KBM-7 (cell line): ENCODE measurements at regions not wholly inside any gene's neighbourhood (a gene's known extent, or its start where the extent isn't known, plus 50 kb on each side); places are given as distances from the start of the nearest gene placed in this dataset.
"Not testable (repeated sequence)": the region's sequence is repeated elsewhere in the genome, so short reads cannot be mapped to it uniquely, and the experiment has no call there.

Experiments used
- DNase-seq: peaks from one replicate; pipeline ENCODE4 v3.0.0-alpha.2; 2015
- in situ Hi-C: fragments of 300-500 bp; cut with MboI; formaldehyde crosslinking; loops from 2 replicates; pipeline ENCODE4 v1.14.3; 2020; ENCODE audit warnings: low sequenced_read_pairs, low pct_unique_long_range_greater_than_20kb, mixed read lengths

- in situ Hi-C loops: loop anchor here (25.0 kb wide), 1 partner anchor 754 kb away; the partner anchor contains the start of gene DNAH7
- DNase-seq: no peak
These were observed 348.9 kb upstream of the SLC39A10 start for GRCh38 chr2:195308163-195308562.

DNA sequence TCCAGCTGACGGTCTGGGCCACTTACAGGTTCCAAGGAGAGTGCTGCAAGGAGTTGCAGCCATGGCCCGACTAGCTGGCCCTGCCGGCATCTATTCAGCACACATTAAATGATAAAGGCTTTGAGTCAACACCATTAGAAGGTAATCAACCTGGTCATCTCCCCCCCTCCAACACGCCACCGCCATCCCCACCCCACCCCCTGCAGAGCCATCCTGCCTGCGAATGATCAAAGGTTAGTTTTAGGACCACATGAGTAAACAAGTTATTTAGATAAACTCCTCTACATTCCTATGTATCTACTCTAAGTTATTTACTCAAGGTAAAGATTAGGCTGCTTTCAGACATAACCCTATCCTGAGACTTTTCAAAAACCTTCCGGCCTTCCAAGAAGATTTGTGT, 349.3 kb upstream of the SLC39A10 start:
- in situ Hi-C loops: loop anchor here (25.0 kb wide), 1 partner anchor 755 kb away; the partner anchor contains the start of gene DNAH7

DNA sequence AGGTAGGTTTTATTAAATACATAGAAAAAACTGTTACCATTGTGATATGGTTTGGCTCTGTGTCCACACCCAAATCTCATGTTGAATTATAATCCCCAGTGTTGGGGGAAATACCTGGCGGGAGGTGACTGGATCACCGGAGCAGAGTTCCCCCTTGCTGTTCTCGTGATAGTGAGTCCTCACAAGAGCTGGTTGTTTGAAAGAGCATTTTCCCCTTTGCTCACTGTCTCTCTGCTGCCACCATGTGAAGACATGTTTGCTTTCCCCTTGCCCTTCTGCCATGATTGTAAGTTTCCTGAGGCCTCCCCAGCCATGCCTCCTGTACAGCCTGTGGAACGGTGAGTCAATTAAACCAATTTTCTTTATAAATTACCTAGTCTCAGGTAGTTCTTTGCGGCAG, 352.7 kb upstream of the SLC39A10 start:
- peak; percentile 32 for DNase-seq
- in situ Hi-C loops: loop anchor here (25.0 kb wide), 1 partner anchor 758 kb away; the partner anchor contains the start of gene DNAH7

More for the DNA sequence above, 349.3 kb upstream of the SLC39A10 start:
- no peak for DNase-seq

DNA sequence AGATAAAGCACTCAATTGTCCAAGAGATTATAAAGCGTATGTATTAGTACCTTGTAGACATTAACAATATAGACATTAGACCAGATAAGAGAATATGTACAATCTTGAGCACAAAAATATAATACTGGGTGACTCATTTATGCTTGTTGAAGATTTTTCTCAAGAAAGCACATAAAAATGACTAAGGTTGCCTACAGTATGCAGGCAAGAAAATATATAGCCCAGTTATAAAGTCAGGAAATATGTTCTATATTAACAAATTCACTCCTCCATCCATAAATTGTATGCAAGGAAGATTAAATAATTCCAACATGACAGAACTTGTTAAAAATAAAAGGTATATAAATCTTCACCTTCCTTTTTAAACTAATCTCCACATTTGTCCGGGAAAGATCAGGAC, 356.4 kb upstream of the SLC39A10 start:
- no peak for DNase-seq
- in situ Hi-C loops: loop anchor here (25.0 kb wide), 1 partner anchor 762 kb away; the partner anchor contains the start of gene DNAH7

- no peak for DNase-seq
- in situ Hi-C loops: no loop called here
These were observed 357.4 kb upstream of the SLC39A10 start for GRCh38 chr2:195299600-195299999.

DNA sequence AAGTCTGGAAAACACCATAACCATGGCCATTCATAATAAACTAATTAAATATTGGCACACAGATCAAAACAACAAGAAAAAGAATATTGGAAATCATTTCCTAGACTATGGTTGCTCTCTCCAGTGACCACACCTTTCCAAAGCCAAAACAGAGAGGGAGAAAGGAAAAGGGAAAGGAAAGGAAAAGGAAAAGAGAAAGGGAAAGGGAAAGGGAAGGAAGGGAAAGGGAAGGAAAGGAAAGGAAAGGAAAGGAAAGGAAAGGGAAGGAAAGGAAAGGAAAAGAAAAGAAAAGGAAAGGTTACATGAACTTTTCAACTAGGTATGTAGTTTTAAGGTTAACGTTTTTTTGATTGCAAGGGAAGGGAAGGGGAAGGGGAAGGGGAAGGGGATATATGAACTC, 360.5 kb upstream of the SLC39A10 start:
- in situ Hi-C loops: no loop called here

GRCh38 chr2:195289081-195289480, 367.9 kb upstream of the SLC39A10 start:
- in situ Hi-C loops: no loop called here
- DNase-seq: no peak

More for the DNA sequence above, 360.5 kb upstream of the SLC39A10 start:
- DNase-seq: no peak

DNA sequence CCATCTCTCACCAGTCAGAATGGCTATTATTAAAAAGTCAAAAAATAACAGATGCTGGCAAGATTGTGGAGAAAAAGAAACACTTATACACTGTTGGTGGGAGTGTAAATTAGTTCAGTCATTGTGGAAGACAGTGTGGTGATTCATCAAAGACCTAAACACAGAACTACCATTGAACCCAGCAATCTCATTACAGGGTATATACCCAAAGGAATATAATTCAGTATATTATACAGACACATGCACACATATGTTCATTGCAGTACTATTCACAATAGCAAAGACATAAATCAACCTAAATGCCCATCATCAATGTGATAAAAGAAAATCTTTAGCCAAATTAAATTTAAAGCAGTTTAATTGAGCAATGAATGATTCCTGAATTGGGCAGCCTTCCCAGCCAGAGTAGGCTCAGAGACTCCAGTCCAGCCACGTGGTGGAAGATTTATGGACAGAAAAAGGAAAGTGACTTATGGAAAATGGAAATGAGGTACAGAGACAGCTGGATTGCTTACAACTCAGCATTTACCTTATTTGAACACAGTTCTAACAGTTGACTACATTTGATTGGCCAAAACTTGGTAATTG, 377.1 kb upstream of the SLC39A10 start:
- in situ Hi-C loops: no loop called here
- DNase-seq: no peak

- in situ Hi-C loops: no loop called here
- no peak for DNase-seq
These were observed 386.5 kb upstream of the SLC39A10 start for GRCh38 chr2:195270466-195271039.

GRCh38 chr2:195269220-195269619, 387.8 kb upstream of the SLC39A10 start:
- in situ Hi-C loops: no loop called here

GRCh38 chr2:195257979-195258378, 399.0 kb upstream of the SLC39A10 start:
- in situ Hi-C loops: no loop called here
- DNase-seq: no peak

More at GRCh38 chr2:195269220-195269619, 387.8 kb upstream of the SLC39A10 start:
- DNase-seq: no peak

DNA sequence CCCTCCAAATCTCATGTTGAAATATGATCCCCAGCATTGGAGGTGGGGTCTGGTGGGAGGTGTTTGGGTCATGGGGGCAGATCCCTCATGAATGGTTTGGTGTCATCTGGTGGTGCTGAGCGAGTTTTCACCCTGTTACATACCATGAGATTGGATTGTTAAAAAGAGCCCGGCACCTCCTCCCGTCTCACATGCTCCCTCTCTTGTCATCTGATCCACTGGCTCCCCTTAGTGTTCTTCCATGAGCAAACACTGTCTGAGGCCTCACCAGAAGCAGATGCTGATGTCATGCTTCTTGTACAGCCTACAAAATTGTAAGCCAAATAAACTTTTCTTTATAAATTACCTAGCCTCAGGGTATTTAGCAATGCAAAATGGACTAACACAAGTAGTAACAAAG, 405.0 kb upstream of the SLC39A10 start:
- no peak for DNase-seq
- in situ Hi-C loops: no loop called here

DNA sequence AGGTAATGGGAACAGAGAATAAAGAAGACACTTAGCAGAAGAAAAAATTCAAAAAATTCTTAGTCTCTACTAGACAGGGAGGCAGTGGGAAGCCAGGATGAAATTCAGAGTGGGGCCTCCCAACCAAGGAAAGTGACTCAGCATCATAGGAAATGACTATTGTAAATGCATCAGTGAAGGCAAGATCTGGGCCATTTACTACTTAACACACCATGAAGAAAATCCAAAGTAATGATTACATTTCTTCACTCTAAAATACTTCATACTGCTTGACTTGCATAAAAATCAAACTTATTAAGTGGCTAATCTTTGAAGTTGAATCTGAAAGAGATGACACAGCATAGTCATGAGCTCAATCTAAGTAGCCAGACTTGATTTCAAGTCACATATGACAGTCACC, 405.8 kb upstream of the SLC39A10 start:
- no peak for DNase-seq
- in situ Hi-C loops: no loop called here

DNA sequence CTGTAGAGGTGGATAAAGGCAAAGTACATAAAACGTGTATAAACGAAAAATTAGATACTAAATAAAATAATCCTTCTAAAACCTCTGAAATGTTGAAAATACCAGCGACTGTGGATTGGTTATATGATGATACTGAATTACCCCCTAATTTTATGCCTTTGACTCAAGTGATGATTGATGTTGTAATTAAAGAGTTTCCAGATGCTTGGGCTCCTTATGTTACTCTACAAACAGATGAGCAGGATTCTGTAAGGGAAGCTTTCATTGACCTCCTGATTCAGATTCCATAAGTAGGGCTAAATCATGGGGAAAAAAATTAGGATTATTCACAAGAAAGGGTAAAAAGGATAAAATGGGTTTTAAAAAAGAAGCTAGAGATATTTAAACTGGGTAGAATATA, 418.2 kb upstream of the SLC39A10 start:
- in situ Hi-C loops: no loop called here
- no peak for DNase-seq

DNA sequence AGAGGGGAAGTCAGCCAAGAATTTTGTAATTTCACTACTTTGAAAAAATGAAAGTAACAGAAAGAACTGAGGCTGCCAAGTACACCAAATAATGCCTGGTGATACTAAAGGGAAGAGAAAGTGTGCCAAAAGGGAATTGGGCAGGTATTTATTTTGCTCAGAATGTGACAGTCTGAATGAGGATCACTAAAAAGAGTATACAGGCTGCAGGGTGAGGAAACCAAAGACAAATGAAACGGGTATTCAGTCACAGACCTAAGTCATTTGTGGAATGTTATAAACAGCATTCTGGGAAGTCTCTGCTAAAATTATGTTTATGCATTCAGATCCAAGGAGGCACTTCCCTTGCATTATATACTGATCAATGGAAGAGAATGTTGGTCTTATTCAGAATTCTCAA, 418.6 kb upstream of the SLC39A10 start:
- in situ Hi-C loops: no loop called here
- no peak for DNase-seq

GRCh38 chr2:195228547-195228946, 428.5 kb upstream of the SLC39A10 start:
- DNase-seq, in situ Hi-C loops: not testable (repeated sequence)

DNA sequence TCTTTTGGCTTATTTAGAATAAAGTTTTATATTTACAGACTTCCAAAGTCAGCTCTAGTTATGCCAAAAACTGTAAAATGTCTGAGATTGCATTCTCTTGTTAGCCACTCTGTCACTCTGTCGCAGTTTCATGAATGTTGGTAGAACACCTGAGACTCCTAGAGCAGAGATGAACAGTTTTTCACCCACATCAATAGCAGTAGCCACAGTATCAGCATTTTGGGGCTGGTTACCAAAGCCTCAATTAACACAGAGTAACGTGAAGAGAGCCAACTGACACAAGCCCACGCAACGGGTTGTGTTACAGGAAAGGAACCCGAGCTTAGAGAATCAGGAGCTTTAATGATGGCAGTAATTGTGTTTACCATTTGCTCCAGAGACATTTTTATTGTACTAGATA, 443.0 kb upstream of the SLC39A10 start:
- DNase-seq: no peak
- in situ Hi-C loops: no loop called here

GRCh38 chr2:195212586-195212985, 444.4 kb upstream of the SLC39A10 start:
- DNase-seq: no peak
- in situ Hi-C loops: no loop called here

GRCh38 chr2:195202163-195202845, 454.7 kb upstream of the SLC39A10 start:
- DNase-seq: peak; percentile 28
- in situ Hi-C loops: no loop called here

DNA sequence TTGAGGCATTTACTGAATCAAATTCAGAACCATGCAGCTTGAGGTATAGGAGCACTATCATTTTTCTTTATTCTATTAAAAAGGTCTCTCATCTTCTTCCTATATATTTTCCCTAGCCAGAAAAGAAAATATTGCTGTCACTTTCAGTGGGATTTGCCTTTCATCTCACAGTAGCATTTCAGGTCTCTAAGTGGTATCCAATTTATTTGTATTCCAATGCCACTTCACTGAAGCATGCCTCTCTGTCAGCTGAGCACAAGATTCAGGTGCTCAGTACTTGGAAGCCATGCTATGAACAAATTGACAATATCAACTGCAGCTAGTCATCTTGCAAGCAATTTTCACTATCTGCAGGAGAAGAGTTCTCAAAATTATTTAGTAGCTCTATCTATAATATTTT, 457.2 kb upstream of the SLC39A10 start:
- in situ Hi-C loops: no loop called here

More for the DNA sequence above, 457.2 kb upstream of the SLC39A10 start:
- DNase-seq: no peak
